IMR-90 (cell line): ENCODE measurements at regions not wholly inside any gene's neighbourhood (a gene's known extent, or its start where the extent isn't known, plus 50 kb on each side); places are given as distances from the start of the nearest gene placed in this dataset.

Experiments used
- ATAC-seq: fragments of 200-7000 bp; cut with Tn5 transposase; 2 replicates; pipeline ENCODE4 v1.9.1; 2020; ENCODE audit warnings: low read depth, mild to moderate bottlenecking, moderate library complexity
- BruUV-seq: library from RNA; stranded (reverse); fragments of 400-500 nt; replicated peaks from 2 replicates; lab custom pipeline; 2021; lab: Mats Ljungman, UMichigan
- CTCF ChIA-PET: fragments of 300-600 bp; formaldehyde crosslinking; extraction: SDS; loops from one replicate; lab custom pipeline; 2021; ENCODE audit warnings: antibody characterized with exemption; lab: Yijun Ruan, JAX
- POLR2A ChIA-PET: fragments of 300-600 bp; sonication (Branson Sonifier 250); formaldehyde crosslinking; loops from one replicate; lab custom pipeline; 2022; ENCODE audit warnings: antibody characterized with exemption; ENCODE audit not compliant: unreplicated experiment; lab: Charles Lee
- DNase-seq: peaks from one replicate; pipeline ENCODE4 v3.0.0; 2013
- H2AFZ ChIP-seq: replicated peaks from 2 replicates; pipeline ENCODE3; 2013; ENCODE audit warnings: low read length, mild to moderate bottlenecking; ENCODE audit not compliant: poor library complexity
- H2AK5ac ChIP-seq: 2 replicates; pipeline ENCODE4 v1.6.1; 2013; ENCODE audit warnings: low read depth, low read length, inconsistent platforms
- H2AK9ac ChIP-seq: replicated peaks from 2 replicates; pipeline ENCODE3; 2013; ENCODE audit warnings: mild to moderate bottlenecking, low read depth, low read length, moderate library complexity; ENCODE audit not compliant: poor library complexity
- H2BK120ac ChIP-seq: 2 replicates; pipeline ENCODE4 v1.6.1; 2013; ENCODE audit warnings: low read depth, low read length, inconsistent platforms
- H2BK15ac ChIP-seq: 3 replicates; pipeline ENCODE4 v1.6.1; 2013; ENCODE audit warnings: low read depth, low read length, inconsistent platforms
- H2BK20ac ChIP-seq: 2 replicates; pipeline ENCODE4 v1.6.1; 2013; ENCODE audit warnings: low read depth, mild to moderate bottlenecking, inconsistent platforms, low read length, moderate library complexity
- H2BK5ac ChIP-seq: 2 replicates; pipeline ENCODE4 v1.6.1; 2013; ENCODE audit warnings: mild to moderate bottlenecking, low read depth, low read length, inconsistent platforms; ENCODE audit not compliant: poor library complexity, severe bottlenecking
- H3K14ac ChIP-seq: replicated peaks from 2 replicates; pipeline ENCODE4 v1.6.1; 2013; ENCODE audit warnings: low read depth, low read length, inconsistent platforms
- H3K18ac ChIP-seq: 2 replicates; pipeline ENCODE4 v1.6.1; 2013; ENCODE audit warnings: low read depth, low read length, control low read depth
- H3K23ac ChIP-seq: 2 replicates; pipeline ENCODE4 v1.6.1; 2013; ENCODE audit warnings: low read depth, low read length, inconsistent platforms
- H3K27ac ChIP-seq: 2 replicates; pipeline ENCODE4 v1.5.1; 2013; ENCODE audit warnings: mild to moderate bottlenecking, control low read depth, low read length; ENCODE audit not compliant: insufficient read depth
- H3K27me3 ChIP-seq: 2 replicates; pipeline ENCODE4 v1.6.1; 2013; ENCODE audit warnings: low read length; ENCODE audit not compliant: control insufficient read depth, insufficient read depth
- H3K36me3 ChIP-seq: 2 replicates; pipeline ENCODE4 v1.6.1; 2013; ENCODE audit warnings: low read length, mixed read lengths; ENCODE audit not compliant: control insufficient read depth, insufficient read depth
- H3K4ac ChIP-seq: 2 replicates; pipeline ENCODE4 v1.6.1; 2013; ENCODE audit warnings: low read depth, low read length, inconsistent platforms
- H3K4me1 ChIP-seq: 2 replicates; pipeline ENCODE4 v1.6.1; 2013; ENCODE audit warnings: low read length, mixed read lengths; ENCODE audit not compliant: control insufficient read depth, insufficient read depth
- H3K4me2 ChIP-seq: 2 replicates; pipeline ENCODE4 v1.6.1; 2013; ENCODE audit warnings: low read depth, mild to moderate bottlenecking, control low read depth, low read length, moderate library complexity
- H3K4me3 ChIP-seq: 2 replicates; pipeline ENCODE4 v1.5.1; 2013; ENCODE audit warnings: low read depth, mild to moderate bottlenecking, control low read depth, low read length, moderate library complexity; ENCODE audit not compliant: insufficient read depth
- H3K56ac ChIP-seq: 2 replicates; pipeline ENCODE4 v1.6.1; 2013; ENCODE audit warnings: low read length, inconsistent platforms; ENCODE audit not compliant: insufficient read depth; ENCODE audit errors: extremely low read depth
- H3K79me1 ChIP-seq, 2 experiments: 2 replicates each; pipeline ENCODE4 v1.6.1; 2013; ENCODE audit warnings: low read length in 2 of 2, inconsistent platforms in 1 of 2, low read depth in 1 of 2
- H3K9ac ChIP-seq: 2 replicates; pipeline ENCODE4 v1.6.1; 2013; ENCODE audit warnings: low read depth, low read length, control low read depth
- H3K9me1 ChIP-seq: 2 replicates; pipeline ENCODE4 v1.6.1; 2013; ENCODE audit warnings: low read length, inconsistent platforms; ENCODE audit not compliant: insufficient read depth
- H3K9me3 ChIP-seq: 2 replicates; pipeline ENCODE4 v1.6.1; 2013; ENCODE audit warnings: low read length; ENCODE audit not compliant: control insufficient read depth, insufficient read depth
- H4K20me1 ChIP-seq: 2 replicates; pipeline ENCODE4 v1.6.1; 2013; ENCODE audit warnings: low read length, inconsistent platforms; ENCODE audit not compliant: insufficient read depth
- H4K5ac ChIP-seq: 2 replicates; pipeline ENCODE4 v1.6.1; 2013; ENCODE audit warnings: mild to moderate bottlenecking, low read depth, low read length, control low read depth
- H4K8ac ChIP-seq, 2 experiments: 2 replicates each; pipeline ENCODE4 v1.6.1; 2013; ENCODE audit warnings: low read depth in 2 of 2, low read length in 2 of 2, control low read depth in 1 of 2, inconsistent platforms in 1 of 2
- H4K91ac ChIP-seq: 2 replicates; pipeline ENCODE4 v1.6.1; 2013; ENCODE audit warnings: low read depth, low read length, inconsistent platforms; ENCODE audit not compliant: insufficient read depth
- FOS ChIP-seq: fragments of 150-350 bp; IDR thresholded peaks from 2 replicates; pipeline ENCODE4 v1.6.1; 2016; ENCODE audit warnings: low read depth, low read length
- MAZ ChIP-seq: IDR thresholded peaks from 2 replicates; pipeline ENCODE4 v1.6.1; 2012; ENCODE audit warnings: low read depth, mild to moderate bottlenecking, low read length, improper control_type of control experiment, moderate library complexity, borderline replicate concordance
- POLR2A ChIP-seq: IDR thresholded peaks from 2 replicates; pipeline ENCODE4 v1.6.1; 2012; ENCODE audit warnings: mild to moderate bottlenecking, low read depth, low read length
- SMC3 ChIP-seq: fragments of 150-350 bp; IDR thresholded peaks from 2 replicates; pipeline ENCODE4 v1.6.1; 2016; ENCODE audit warnings: low read depth, mild to moderate bottlenecking, antibody characterized with exemption, low read length, moderate library complexity
- WGBS, 2 experiments: methylation state at CpG; one replicate each; pipeline versions ENCODE4 v1.1.5 to v1.1.7; 2013; ENCODE audit warnings: missing lambda C conversion rate in 2 of 2; ENCODE audit not compliant: insufficient read length in 1 of 2; ENCODE audit errors: extremely low coverage in 2 of 2; 5-methylcytosine and 5-hydroxymethylcytosine counted together
- dilution Hi-C: fragments of 300-500 bp; cut with HindIII; formaldehyde crosslinking; loops from one replicate; pipeline ENCODE4 v1.14.3; 2018; ENCODE audit warnings: low sequenced_read_pairs; ENCODE audit not compliant: unreplicated experiment
- in situ Hi-C: fragments of 300-500 bp; cut with MboI; formaldehyde crosslinking; loops from 3 replicates; pipeline ENCODE4 v1.14.3; 2019; ENCODE audit warnings: low sequenced_read_pairs, inconsistent platforms, mixed read lengths
- intact Hi-C: fragments of 100-400 bp; cut with micrococcal nuclease; formaldehyde crosslinking; loops from 2 replicates; pipeline ENCODE4 v1.10.0; 2022
- TF ChIP-seq, protein P1 (sequence below): conservative IDR thresholded peaks from 2 replicates; pipeline ENCODE4 v1.5.1; 2012; ENCODE audit warnings: mild to moderate bottlenecking, low read depth, low read length, improper control_type of control experiment

DNA sequence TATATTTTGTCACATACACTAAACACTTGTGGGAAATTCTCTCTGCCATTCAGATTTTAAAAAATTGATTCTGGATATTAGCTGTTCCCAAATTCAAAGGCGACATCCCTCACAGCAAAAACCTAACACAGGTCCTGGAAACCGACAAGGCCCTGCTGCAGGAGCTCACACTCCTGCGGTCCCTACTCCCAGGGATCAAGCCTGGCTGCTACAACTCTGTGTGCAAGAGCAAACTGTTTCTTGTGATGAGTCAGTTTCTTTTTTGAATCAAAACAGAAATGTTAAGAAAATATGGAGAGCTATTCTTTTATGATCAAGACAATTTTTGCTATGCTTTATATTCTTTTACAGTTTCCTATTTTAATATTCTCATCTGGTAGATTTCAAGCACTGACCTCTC lies 51.0 kb upstream of the TJP1 start:
- H3K9me1 ChIP-seq = no peaks in the 10 kb centered on the region; the same call in 1 of the 2 replicates
- no CpG with 5 or more reads among the region's 3 CpGs for WGBS, 2 experiments
- H4K20me1 ChIP-seq = no peaks in the 10 kb centered on the region
- no peaks in the 10 kb centered on the region; the same call in 1 of the 2 replicates for H3K9me3 ChIP-seq
- H2BK15ac ChIP-seq = no peak overlapping the region
- H4K8ac ChIP-seq = no peak overlapping the region
- intact Hi-C loops (no loop called here), in situ Hi-C loops (loop anchor here (10.0 kb wide), 1 partner anchor 52 kb away; no protein-coding TSS in a partner anchor), dilution Hi-C loops (no loop called here)
- no peak overlapping the region for H3K4me3 ChIP-seq
- TF ChIP-seq FOS = no peak
- no peak for TF ChIP-seq POLR2A
- TF ChIP-seq, protein P1, sequence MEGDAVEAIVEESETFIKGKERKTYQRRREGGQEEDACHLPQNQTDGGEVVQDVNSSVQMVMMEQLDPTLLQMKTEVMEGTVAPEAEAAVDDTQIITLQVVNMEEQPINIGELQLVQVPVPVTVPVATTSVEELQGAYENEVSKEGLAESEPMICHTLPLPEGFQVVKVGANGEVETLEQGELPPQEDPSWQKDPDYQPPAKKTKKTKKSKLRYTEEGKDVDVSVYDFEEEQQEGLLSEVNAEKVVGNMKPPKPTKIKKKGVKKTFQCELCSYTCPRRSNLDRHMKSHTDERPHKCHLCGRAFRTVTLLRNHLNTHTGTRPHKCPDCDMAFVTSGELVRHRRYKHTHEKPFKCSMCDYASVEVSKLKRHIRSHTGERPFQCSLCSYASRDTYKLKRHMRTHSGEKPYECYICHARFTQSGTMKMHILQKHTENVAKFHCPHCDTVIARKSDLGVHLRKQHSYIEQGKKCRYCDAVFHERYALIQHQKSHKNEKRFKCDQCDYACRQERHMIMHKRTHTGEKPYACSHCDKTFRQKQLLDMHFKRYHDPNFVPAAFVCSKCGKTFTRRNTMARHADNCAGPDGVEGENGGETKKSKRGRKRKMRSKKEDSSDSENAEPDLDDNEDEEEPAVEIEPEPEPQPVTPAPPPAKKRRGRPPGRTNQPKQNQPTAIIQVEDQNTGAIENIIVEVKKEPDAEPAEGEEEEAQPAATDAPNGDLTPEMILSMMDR = no peak
- TF ChIP-seq SMC3 = no peak
- TF ChIP-seq MAZ = no peak
- ATAC-seq = peak; percentile 77; the same call in 1 of the 2 replicates
- no peak overlapping the region for H3K23ac ChIP-seq
- no peaks in the 10 kb centered on the region; the same call in 1 of the 2 replicates for H3K27me3 ChIP-seq
- H2AFZ ChIP-seq = no peak overlapping the region
- DNase-seq = peak; percentile 22
- H3K36me3 ChIP-seq = no peaks in the 10 kb centered on the region
- no TSS peak for BruUV-seq
- H2AK5ac ChIP-seq = no peak overlapping the region
- CTCF ChIA-PET = interaction anchor here (0.8 to 1.2 kb wide), 3 partner anchors 8 to 44 kb away, joined by 3 to 5 read pairs (median 3); no protein-coding TSS in a partner anchor
- H3K9ac ChIP-seq = no peak overlapping the region
- POLR2A ChIA-PET = no interaction called here
- no peak overlapping the region for H4K5ac ChIP-seq
- no peaks in the 10 kb centered on the region for H3K4me1 ChIP-seq
- H3K4ac ChIP-seq = no peak overlapping the region
- H2BK120ac ChIP-seq = no peak overlapping the region
- H3K14ac ChIP-seq = no peak overlapping the region
- no peak overlapping the region for H3K27ac ChIP-seq
- no peak overlapping the region for H2BK20ac ChIP-seq
- no peak overlapping the region for H4K91ac ChIP-seq
- no peak overlapping the region for H3K4me2 ChIP-seq
- no peak overlapping the region for H3K56ac ChIP-seq
- no peaks in the 10 kb centered on the region for H3K79me1 ChIP-seq
- no peak overlapping the region for H2AK9ac ChIP-seq
- H2BK5ac ChIP-seq = no peak overlapping the region
- H3K18ac ChIP-seq = no peak overlapping the region
